IMR-90 (cell line): ENCODE measurements at regions not wholly inside any gene's neighbourhood (a gene's known extent, or its start where the extent isn't known, plus 50 kb on each side); places are given as distances from the start of the nearest gene placed in this dataset.

Experiments used
- ATAC-seq: fragments of 200-7000 bp; cut with Tn5 transposase; 2 replicates; pipeline ENCODE4 v1.9.1; 2020; ENCODE audit warnings: low read depth, mild to moderate bottlenecking, moderate library complexity
- BruUV-seq: library from RNA; stranded (reverse); fragments of 400-500 nt; replicated peaks from 2 replicates; lab custom pipeline; 2021; lab: Mats Ljungman, UMichigan
- CTCF ChIA-PET: fragments of 300-600 bp; formaldehyde crosslinking; extraction: SDS; loops from one replicate; lab custom pipeline; 2021; ENCODE audit warnings: antibody characterized with exemption; lab: Yijun Ruan, JAX
- POLR2A ChIA-PET: fragments of 300-600 bp; sonication (Branson Sonifier 250); formaldehyde crosslinking; loops from one replicate; lab custom pipeline; 2022; ENCODE audit warnings: antibody characterized with exemption; ENCODE audit not compliant: unreplicated experiment; lab: Charles Lee
- DNase-seq: peaks from one replicate; pipeline ENCODE4 v3.0.0; 2013
- H2AFZ ChIP-seq: replicated peaks from 2 replicates; pipeline ENCODE3; 2013; ENCODE audit warnings: low read length, mild to moderate bottlenecking; ENCODE audit not compliant: poor library complexity
- H2AK5ac ChIP-seq: 2 replicates; pipeline ENCODE4 v1.6.1; 2013; ENCODE audit warnings: low read depth, low read length, inconsistent platforms
- H2AK9ac ChIP-seq: replicated peaks from 2 replicates; pipeline ENCODE3; 2013; ENCODE audit warnings: mild to moderate bottlenecking, low read depth, low read length, moderate library complexity; ENCODE audit not compliant: poor library complexity
- H2BK120ac ChIP-seq: 2 replicates; pipeline ENCODE4 v1.6.1; 2013; ENCODE audit warnings: low read depth, low read length, inconsistent platforms
- H2BK15ac ChIP-seq: 3 replicates; pipeline ENCODE4 v1.6.1; 2013; ENCODE audit warnings: low read depth, low read length, inconsistent platforms
- H2BK20ac ChIP-seq: 2 replicates; pipeline ENCODE4 v1.6.1; 2013; ENCODE audit warnings: low read depth, mild to moderate bottlenecking, inconsistent platforms, low read length, moderate library complexity
- H2BK5ac ChIP-seq: 2 replicates; pipeline ENCODE4 v1.6.1; 2013; ENCODE audit warnings: mild to moderate bottlenecking, low read depth, low read length, inconsistent platforms; ENCODE audit not compliant: poor library complexity, severe bottlenecking
- H3K14ac ChIP-seq: replicated peaks from 2 replicates; pipeline ENCODE4 v1.6.1; 2013; ENCODE audit warnings: low read depth, low read length, inconsistent platforms
- H3K18ac ChIP-seq: 2 replicates; pipeline ENCODE4 v1.6.1; 2013; ENCODE audit warnings: low read depth, low read length, control low read depth
- H3K23ac ChIP-seq: 2 replicates; pipeline ENCODE4 v1.6.1; 2013; ENCODE audit warnings: low read depth, low read length, inconsistent platforms
- H3K27ac ChIP-seq: 2 replicates; pipeline ENCODE4 v1.5.1; 2013; ENCODE audit warnings: mild to moderate bottlenecking, control low read depth, low read length; ENCODE audit not compliant: insufficient read depth
- H3K27me3 ChIP-seq: 2 replicates; pipeline ENCODE4 v1.6.1; 2013; ENCODE audit warnings: low read length; ENCODE audit not compliant: control insufficient read depth, insufficient read depth
- H3K36me3 ChIP-seq: 2 replicates; pipeline ENCODE4 v1.6.1; 2013; ENCODE audit warnings: low read length, mixed read lengths; ENCODE audit not compliant: control insufficient read depth, insufficient read depth
- H3K4ac ChIP-seq: 2 replicates; pipeline ENCODE4 v1.6.1; 2013; ENCODE audit warnings: low read depth, low read length, inconsistent platforms
- H3K4me1 ChIP-seq: 2 replicates; pipeline ENCODE4 v1.6.1; 2013; ENCODE audit warnings: low read length, mixed read lengths; ENCODE audit not compliant: control insufficient read depth, insufficient read depth
- H3K4me2 ChIP-seq: 2 replicates; pipeline ENCODE4 v1.6.1; 2013; ENCODE audit warnings: low read depth, mild to moderate bottlenecking, control low read depth, low read length, moderate library complexity
- H3K4me3 ChIP-seq: 2 replicates; pipeline ENCODE4 v1.5.1; 2013; ENCODE audit warnings: low read depth, mild to moderate bottlenecking, control low read depth, low read length, moderate library complexity; ENCODE audit not compliant: insufficient read depth
- H3K56ac ChIP-seq: 2 replicates; pipeline ENCODE4 v1.6.1; 2013; ENCODE audit warnings: low read length, inconsistent platforms; ENCODE audit not compliant: insufficient read depth; ENCODE audit errors: extremely low read depth
- H3K79me1 ChIP-seq, 2 experiments: 2 replicates each; pipeline ENCODE4 v1.6.1; 2013; ENCODE audit warnings: low read length in 2 of 2, inconsistent platforms in 1 of 2, low read depth in 1 of 2
- H3K9ac ChIP-seq: 2 replicates; pipeline ENCODE4 v1.6.1; 2013; ENCODE audit warnings: low read depth, low read length, control low read depth
- H3K9me1 ChIP-seq: 2 replicates; pipeline ENCODE4 v1.6.1; 2013; ENCODE audit warnings: low read length, inconsistent platforms; ENCODE audit not compliant: insufficient read depth
- H3K9me3 ChIP-seq: 2 replicates; pipeline ENCODE4 v1.6.1; 2013; ENCODE audit warnings: low read length; ENCODE audit not compliant: control insufficient read depth, insufficient read depth
- H4K20me1 ChIP-seq: 2 replicates; pipeline ENCODE4 v1.6.1; 2013; ENCODE audit warnings: low read length, inconsistent platforms; ENCODE audit not compliant: insufficient read depth
- H4K5ac ChIP-seq: 2 replicates; pipeline ENCODE4 v1.6.1; 2013; ENCODE audit warnings: mild to moderate bottlenecking, low read depth, low read length, control low read depth
- H4K8ac ChIP-seq, 2 experiments: 2 replicates each; pipeline ENCODE4 v1.6.1; 2013; ENCODE audit warnings: low read depth in 2 of 2, low read length in 2 of 2, control low read depth in 1 of 2, inconsistent platforms in 1 of 2
- H4K91ac ChIP-seq: 2 replicates; pipeline ENCODE4 v1.6.1; 2013; ENCODE audit warnings: low read depth, low read length, inconsistent platforms; ENCODE audit not compliant: insufficient read depth
- CEBPB ChIP-seq: IDR thresholded peaks from 2 replicates; pipeline ENCODE4 v1.6.1; 2012; ENCODE audit warnings: low read depth, low read length, improper control_type of control experiment
- CHD1 ChIP-seq: IDR thresholded peaks from 2 replicates; pipeline ENCODE4 v1.6.1; 2012; ENCODE audit warnings: low read depth, low read length, improper control_type of control experiment
- FOS ChIP-seq: fragments of 150-350 bp; IDR thresholded peaks from 2 replicates; pipeline ENCODE4 v1.6.1; 2016; ENCODE audit warnings: low read depth, low read length
- MAFK ChIP-seq: IDR thresholded peaks from 2 replicates; pipeline ENCODE4 v1.6.1; 2012; ENCODE audit warnings: low read depth, low read length, improper control_type of control experiment
- MAZ ChIP-seq: IDR thresholded peaks from 2 replicates; pipeline ENCODE4 v1.6.1; 2012; ENCODE audit warnings: low read depth, mild to moderate bottlenecking, low read length, improper control_type of control experiment, moderate library complexity, borderline replicate concordance
- MXI1 ChIP-seq: IDR thresholded peaks from 2 replicates; pipeline ENCODE4 v1.6.1; 2012; ENCODE audit warnings: low read depth, mild to moderate bottlenecking, low read length, moderate library complexity, borderline replicate concordance
- NFE2L2 ChIP-seq: fragments of 150-350 bp; IDR thresholded peaks from 2 replicates; pipeline ENCODE4 v1.6.1; 2016; ENCODE audit warnings: low read depth, mild to moderate bottlenecking, low read length
- POLR2A ChIP-seq: IDR thresholded peaks from 2 replicates; pipeline ENCODE4 v1.6.1; 2012; ENCODE audit warnings: mild to moderate bottlenecking, low read depth, low read length
- RAD21 ChIP-seq: IDR thresholded peaks from 2 replicates; pipeline ENCODE4 v1.6.1; 2012; ENCODE audit warnings: low read length, improper control_type of control experiment
- RCOR1 ChIP-seq: IDR thresholded peaks from 2 replicates; pipeline ENCODE4 v1.6.1; 2012; ENCODE audit warnings: mild to moderate bottlenecking, low read length, improper control_type of control experiment; ENCODE audit not compliant: insufficient replicate concordance
- WGBS, 2 experiments: methylation state at CpG; one replicate each; pipeline versions ENCODE4 v1.1.5 to v1.1.7; 2013; ENCODE audit warnings: missing lambda C conversion rate in 2 of 2; ENCODE audit not compliant: insufficient read length in 1 of 2; ENCODE audit errors: extremely low coverage in 2 of 2; 5-methylcytosine and 5-hydroxymethylcytosine counted together
- dilution Hi-C: fragments of 300-500 bp; cut with HindIII; formaldehyde crosslinking; loops from one replicate; pipeline ENCODE4 v1.14.3; 2018; ENCODE audit warnings: low sequenced_read_pairs; ENCODE audit not compliant: unreplicated experiment
- in situ Hi-C: fragments of 300-500 bp; cut with MboI; formaldehyde crosslinking; loops from 3 replicates; pipeline ENCODE4 v1.14.3; 2019; ENCODE audit warnings: low sequenced_read_pairs, inconsistent platforms, mixed read lengths
- intact Hi-C: fragments of 100-400 bp; cut with micrococcal nuclease; formaldehyde crosslinking; loops from 2 replicates; pipeline ENCODE4 v1.10.0; 2022
- TF ChIP-seq, protein P1 (sequence below): fragments of 150-350 bp; IDR thresholded peaks from 2 replicates; pipeline ENCODE4 v1.6.1; 2016; ENCODE audit warnings: low read depth, mild to moderate bottlenecking, low read length, moderate library complexity, borderline replicate concordance
- TF ChIP-seq, protein P2 (sequence below): fragments of 150-350 bp; IDR thresholded peaks from 2 replicates; pipeline ENCODE4 v1.6.1; 2017; ENCODE audit warnings: mild to moderate bottlenecking, antibody characterized with exemption, low read length, low read depth

DNA sequence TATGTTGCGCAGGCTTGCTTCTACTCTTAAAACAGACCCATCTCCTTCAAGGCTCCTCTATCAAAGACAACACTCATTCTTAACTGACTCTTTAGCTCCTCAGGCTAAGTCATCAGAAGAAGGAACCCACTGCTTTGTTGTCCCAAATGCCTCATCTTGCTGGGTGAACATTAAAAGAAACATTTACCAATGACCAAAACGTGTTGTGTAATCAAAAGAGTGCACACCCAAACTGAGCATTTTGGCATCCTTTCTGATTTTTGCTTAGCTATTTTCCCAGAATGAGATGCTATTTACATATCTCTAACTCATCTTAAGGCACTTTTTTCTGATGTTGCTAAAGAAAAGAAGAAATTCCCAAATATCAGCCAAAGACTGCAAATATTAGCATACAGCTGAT is 131.7 kb upstream of the VCX3A start:
- H2AK9ac ChIP-seq, result no peak overlapping the region
- H3K4me2 ChIP-seq, result no peak overlapping the region
- H2BK15ac ChIP-seq, result no peak overlapping the region
- H3K14ac ChIP-seq, result no peak overlapping the region
- no peak overlapping the region for H2BK120ac ChIP-seq
- H3K23ac ChIP-seq, result no peak overlapping the region
- ATAC-seq (no peak), DNase-seq (no peak)
- H2BK20ac ChIP-seq, result no peak overlapping the region
- dilution Hi-C loops (no loop called here), in situ Hi-C loops (no loop called here), intact Hi-C loops (no loop called here)
- BruUV-seq, result no TSS peak
- H3K9me3 ChIP-seq, result peaks cover 4% of the 10 kb centered on the region; the same call in 1 of the 2 replicates
- no peak overlapping the region for H3K9ac ChIP-seq
- no peak for TF ChIP-seq RAD21
- TF ChIP-seq NFE2L2, result no peak
- TF ChIP-seq FOS, result no peak
- no peak for TF ChIP-seq MAFK
- TF ChIP-seq, protein P1, sequence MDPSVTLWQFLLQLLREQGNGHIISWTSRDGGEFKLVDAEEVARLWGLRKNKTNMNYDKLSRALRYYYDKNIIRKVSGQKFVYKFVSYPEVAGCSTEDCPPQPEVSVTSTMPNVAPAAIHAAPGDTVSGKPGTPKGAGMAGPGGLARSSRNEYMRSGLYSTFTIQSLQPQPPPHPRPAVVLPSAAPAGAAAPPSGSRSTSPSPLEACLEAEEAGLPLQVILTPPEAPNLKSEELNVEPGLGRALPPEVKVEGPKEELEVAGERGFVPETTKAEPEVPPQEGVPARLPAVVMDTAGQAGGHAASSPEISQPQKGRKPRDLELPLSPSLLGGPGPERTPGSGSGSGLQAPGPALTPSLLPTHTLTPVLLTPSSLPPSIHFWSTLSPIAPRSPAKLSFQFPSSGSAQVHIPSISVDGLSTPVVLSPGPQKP, result no peak
- TF ChIP-seq MAZ, result no peak
- TF ChIP-seq, protein P2, sequence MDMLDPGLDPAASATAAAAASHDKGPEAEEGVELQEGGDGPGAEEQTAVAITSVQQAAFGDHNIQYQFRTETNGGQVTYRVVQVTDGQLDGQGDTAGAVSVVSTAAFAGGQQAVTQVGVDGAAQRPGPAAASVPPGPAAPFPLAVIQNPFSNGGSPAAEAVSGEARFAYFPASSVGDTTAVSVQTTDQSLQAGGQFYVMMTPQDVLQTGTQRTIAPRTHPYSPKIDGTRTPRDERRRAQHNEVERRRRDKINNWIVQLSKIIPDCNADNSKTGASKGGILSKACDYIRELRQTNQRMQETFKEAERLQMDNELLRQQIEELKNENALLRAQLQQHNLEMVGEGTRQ, result no peak
- no peak for TF ChIP-seq RCOR1
- no peak for TF ChIP-seq POLR2A
- TF ChIP-seq MXI1, result no peak
- TF ChIP-seq CEBPB, result no peak
- TF ChIP-seq CHD1, result no peak
- H2BK5ac ChIP-seq, result no peak overlapping the region
- no peaks in the 10 kb centered on the region for H3K36me3 ChIP-seq
- no CpG with 5 or more reads among the region's 2 CpGs for WGBS, 2 experiments
- H3K4me1 ChIP-seq, result no peaks in the 10 kb centered on the region
- no peak overlapping the region for H3K4me3 ChIP-seq
- no peak overlapping the region for H3K27ac ChIP-seq
- H3K56ac ChIP-seq, result no peak overlapping the region
- no peaks in the 10 kb centered on the region for H3K9me1 ChIP-seq
- no peaks in the 10 kb centered on the region for H4K20me1 ChIP-seq
- no peak overlapping the region for H4K91ac ChIP-seq
- no peak overlapping the region for H2AFZ ChIP-seq
- H3K27me3 ChIP-seq, result no peaks in the 10 kb centered on the region
- H3K18ac ChIP-seq, result no peak overlapping the region
- no peak overlapping the region for H3K4ac ChIP-seq
- CTCF ChIA-PET, result no interaction called here
- POLR2A ChIA-PET, result no interaction called here
- H3K79me1 ChIP-seq, result no peaks in the 10 kb centered on the region
- no peak overlapping the region for H4K5ac ChIP-seq
- no peak overlapping the region for H2AK5ac ChIP-seq
- no peak overlapping the region for H4K8ac ChIP-seq
